NOMO-1 treated with dmso at 0.1 percent for 144 hours (cell line): ENCODE measurements at regions not wholly inside any gene's neighbourhood (a gene's known extent, or its start where the extent isn't known, plus 50 kb on each side); places are given as distances from the start of the nearest gene placed in this dataset.
"Not testable (repeated sequence)": the region's sequence is repeated elsewhere in the genome, so short reads cannot be mapped to it uniquely, and the experiment has no call there.

Experiments
- DNase-seq: peaks from one replicate; lab custom pipeline; 2025; ENCODE audit not compliant: unreplicated experiment; lab: John Stamatoyannopoulos, UW

DNA sequence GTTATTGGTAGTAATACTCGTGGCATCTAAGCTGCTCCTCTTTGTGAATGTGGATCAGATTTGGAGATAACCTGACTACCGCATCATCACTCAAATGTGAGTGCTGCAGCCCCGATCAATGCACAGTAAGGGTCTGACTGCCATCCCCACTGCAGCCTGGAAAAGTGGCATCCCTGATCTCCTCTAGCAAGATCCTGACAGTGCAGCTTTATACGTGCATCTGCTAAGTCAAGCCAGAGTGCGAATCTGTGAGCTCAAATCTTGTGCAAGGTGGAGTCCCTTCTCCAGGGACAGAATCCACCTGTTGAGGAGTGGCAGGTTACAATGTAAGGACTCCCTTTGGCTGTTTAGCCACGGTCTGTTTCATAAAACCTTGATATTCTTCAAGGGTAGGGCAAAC, 215.0 kb upstream of the EXOC2 start:
- DNase-seq, result no peak

DNA sequence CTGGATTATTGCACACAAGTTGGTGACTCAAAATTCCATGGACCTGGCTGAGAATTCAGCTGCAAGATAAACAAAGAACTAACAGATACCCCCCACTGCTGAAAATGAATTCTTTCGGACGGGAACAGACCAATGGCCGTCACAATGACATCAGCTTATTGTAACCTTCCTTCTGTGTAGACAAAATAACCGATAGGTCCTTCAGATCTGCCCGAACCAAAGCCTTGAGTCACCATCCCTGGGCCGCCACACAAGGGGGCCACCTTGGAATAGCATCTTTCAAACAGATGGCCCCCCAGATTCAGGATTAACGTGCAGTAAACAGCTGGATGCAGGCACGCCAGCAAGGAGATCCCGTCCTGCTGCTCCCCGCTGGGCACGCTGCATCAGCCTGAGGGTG, 214.0 kb upstream of the EXOC2 start:
- no peak for DNase-seq

DNA sequence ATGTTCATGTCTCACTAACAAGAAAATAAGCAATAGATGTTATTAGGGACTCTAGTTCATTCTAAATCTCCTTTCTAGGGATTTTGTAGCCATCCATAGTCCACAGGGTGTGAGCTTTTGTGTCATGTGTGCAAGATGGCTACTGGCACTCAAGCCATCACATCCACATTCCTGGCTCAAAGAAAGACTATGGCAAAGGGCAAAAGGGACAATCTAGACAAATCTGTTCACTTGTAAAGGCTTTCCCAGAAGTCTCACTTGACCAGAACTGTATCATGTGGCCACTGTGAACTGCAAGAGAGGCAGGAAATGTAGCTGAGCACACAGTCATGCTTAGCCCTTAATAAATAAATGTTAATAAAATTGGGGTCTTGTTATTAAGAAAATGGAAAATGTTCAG, 212.6 kb upstream of the EXOC2 start:
- DNase-seq, result no peak

DNA sequence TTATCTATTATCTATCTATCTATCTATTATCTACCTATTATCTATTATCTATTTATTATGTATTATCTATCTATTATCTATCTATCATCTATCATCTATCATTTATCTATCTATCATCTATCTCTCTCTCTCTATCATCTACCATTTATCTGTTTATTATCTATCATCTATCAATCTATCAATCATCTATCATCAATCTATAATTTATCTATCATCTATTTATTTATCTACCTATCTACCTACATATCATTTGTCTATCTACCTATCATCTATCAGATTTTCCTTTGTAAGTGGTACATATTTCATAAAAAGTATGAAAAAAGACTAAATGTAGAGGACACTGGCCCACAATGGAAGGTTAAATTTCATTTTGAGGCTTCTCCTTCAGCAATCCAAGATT, 212.1 kb upstream of the EXOC2 start:
- no peak for DNase-seq

DNA sequence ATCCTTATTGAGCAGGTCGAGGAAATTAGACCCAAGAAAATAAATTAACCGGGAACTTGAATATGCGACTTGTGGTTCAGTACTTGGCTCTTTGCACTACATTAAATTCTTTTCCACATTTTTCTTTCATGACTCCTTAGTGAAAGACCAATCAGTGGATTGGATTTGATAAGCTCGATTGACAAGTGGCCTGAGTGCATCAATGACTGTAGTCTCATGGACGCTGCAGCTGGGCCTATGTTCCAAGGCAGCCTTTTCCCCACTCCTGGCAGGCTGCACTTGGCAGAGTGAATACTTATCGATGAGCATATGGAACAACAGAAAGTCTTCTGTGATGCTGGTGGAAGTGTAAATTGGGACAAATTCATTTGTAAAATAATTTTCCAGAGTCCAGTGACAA, 210.8 kb upstream of the EXOC2 start:
- no peak for DNase-seq

DNA sequence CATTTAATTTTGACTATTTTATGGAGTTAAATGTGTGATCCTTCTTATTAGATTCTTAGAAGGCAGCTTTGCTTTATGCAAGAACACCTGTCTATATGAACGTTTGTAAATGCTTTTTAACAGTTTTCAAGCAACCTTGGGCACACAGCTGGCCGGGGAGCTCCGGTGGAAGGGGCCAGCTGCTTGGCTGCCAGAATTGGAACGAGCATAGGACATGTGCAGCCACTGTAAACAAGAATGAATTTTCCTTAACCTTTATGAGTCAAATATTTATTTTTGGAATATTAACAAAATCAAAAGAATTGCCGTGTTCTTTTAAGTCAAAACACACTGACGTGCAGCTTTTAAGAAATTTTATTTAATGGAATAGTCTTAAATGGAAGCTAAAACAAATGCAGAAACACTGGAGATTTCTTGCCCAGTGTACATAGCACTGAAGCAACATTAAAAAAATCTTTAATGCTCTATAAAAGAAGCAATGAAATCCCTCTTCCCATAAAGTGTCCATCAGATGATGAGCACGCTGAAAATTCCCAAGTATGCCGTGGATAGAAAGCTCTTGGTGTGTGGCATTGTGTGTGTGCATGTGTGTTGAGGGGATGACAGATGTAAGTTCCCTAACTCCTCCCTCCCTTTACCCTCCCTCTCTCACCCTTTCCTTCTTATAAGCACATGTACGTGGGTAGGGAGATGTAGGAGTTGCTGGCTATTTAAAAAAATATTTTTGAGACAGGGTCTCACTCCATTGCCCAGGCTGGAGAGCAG, 208.9 kb upstream of the EXOC2 start:
- no peak for DNase-seq

DNA sequence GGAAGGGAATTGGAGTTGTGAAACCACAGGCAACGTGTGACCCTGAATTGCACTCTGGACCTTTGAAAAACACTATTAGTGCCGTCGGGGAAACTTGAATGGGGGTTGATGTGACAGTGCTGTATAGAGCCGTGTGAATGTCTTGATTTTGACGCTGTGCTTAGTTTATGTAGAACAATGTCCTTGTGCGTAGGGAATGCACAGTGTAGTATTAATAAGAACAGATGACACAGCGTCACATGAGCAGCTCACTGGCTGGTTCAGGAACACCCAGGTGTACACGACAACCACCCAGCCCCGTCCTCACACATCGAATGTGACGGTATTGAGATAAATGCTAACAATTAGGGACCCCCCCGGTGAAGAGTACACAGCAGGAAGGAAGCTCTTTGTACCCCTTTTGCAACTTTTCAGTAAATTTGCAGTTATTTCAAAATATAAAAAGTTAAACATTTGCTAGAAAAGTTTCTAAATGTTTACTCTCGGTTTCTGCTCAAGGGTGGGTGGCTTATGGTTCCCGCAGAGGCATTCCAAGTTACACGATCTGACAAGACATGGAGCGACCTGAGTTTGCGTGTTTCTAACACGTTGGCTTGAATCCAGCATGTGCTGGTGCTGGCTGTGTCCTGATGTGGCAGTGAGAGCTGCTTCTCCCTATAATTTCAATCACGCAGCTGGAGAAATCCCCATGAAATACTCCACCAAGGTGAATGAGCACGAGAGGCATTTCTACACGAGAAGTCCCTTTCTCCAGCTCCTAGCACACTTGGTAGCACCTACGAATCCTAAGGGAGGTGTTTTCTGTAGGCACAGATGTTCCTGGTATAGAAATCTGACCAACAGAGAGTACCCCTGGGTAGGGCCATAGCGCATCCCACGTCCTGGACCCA, 208.0 kb upstream of the EXOC2 start:
- DNase-seq, result no peak

DNA sequence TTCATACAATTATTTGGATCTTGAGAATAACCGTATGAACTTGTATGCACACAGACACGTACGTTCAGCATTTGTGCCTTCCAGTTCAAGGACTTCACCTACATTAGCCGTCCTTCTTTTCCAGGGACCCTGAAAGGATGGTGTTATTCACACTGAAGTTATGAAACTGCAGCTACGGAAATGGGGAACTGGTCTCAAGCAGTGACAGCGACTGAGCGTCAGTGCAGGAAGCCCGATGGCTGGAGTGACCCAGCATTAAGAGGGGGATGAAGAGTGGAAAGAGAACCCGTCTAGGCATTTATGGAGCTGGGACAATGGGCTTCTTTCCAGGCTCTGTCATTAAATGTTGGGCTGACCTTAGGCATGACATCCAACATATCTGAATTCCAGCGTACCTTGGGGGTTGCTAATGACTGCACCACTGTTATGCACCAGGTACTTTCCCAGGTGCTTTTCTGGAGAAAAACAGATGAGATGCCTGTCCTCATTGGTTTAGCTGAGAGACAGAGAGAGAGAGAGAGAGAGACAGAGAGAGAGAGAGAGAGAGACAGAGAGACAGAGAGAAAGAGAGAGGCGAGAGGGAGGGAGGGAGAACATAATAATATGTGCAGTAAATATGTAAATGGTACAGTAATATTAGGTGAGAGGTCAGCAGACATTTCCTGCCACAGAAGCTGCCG, 204.7 kb upstream of the EXOC2 start:
- no peak for DNase-seq

DNA sequence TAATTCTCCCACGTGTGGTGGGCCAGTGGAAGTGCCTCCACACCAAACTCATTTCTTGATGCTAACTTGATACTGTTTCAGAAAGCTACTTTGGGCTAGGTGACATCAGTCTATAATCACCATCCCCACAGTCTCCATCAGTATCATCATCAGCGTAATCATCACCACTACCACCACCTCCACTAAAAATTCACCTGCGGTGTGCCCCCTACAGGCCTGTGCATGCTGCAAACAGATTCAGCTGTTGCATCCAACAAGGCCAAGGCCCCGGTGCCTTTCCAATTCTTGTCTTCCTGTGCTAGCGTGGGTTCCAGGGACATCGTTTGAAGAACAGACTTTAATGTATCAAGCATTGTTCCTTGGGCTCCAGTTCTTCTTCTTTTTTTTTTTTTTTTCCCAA, 201.3 kb upstream of the EXOC2 start:
- DNase-seq, result no peak

DNA sequence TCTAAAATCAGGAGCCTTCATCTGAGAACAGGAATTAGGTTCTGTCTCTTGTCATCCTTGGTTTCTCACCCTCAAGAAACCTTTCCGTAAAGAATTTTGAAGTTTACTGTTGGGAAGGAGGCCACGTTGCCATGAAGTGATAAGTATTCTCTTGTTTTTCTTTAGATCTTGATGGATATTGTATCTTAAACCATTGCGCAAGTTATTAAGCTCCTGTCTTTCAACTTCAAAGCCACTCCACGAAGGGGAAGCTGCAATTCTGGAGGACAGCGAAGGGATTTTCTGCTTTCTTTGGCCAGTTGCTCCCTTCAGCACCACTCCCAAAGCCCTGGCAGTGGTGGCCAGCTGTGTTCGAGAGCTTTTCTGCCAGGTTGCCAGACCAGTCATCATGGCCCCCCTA, 198.1 kb upstream of the EXOC2 start:
- DNase-seq, result no peak

DNA sequence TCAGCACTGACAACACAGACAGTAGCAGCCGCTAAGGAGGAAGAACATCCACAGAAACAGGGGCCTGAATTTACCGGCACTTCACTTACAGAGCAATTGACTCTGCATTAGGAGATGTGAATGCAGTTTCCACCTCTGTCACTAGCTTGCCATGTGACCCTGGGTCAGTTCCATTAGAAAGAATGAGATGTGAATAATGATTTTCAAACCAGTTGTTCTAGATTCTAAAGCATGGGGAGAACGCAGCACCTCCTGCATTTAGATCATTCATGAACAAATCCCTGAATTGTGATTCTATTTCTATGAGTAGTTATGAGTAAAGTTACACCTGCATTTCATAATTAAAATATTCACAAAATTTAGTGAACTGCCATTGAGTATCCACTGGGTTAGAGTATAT, 197.3 kb upstream of the EXOC2 start:
- DNase-seq, result no peak

DNA sequence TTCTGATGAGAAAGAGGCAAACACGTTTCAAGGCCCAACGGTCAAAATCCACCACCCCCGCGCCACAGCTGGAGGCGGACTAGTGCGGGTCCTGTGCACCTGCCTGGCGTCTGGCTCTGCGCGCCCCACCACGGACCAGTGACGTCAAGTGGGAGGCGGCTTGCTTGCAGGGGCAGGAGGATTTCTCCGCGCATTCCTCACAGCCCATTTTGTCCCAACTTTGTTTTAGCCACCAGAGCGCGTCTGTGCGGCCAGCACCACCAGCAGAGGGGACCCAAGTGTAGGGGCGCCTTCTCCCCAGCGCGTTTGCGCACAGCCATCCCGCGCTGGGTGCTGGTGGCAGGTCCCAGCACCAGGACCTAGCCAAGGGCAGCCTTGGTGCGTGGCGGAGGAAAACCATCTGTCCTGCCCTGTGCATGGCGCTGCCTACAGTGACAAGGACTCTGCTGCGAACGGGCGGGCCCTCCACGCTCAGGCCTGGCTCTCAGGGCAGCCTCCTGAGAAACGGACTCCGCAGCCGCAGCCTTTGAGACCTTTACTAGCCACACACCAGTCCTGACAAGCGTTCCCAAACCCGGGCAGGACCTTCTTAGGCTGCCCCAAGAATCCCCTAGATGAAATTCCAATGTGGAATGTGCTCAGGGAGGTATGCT, 194.8 kb upstream of the EXOC2 start:
- DNase-seq, result no peak

DNA sequence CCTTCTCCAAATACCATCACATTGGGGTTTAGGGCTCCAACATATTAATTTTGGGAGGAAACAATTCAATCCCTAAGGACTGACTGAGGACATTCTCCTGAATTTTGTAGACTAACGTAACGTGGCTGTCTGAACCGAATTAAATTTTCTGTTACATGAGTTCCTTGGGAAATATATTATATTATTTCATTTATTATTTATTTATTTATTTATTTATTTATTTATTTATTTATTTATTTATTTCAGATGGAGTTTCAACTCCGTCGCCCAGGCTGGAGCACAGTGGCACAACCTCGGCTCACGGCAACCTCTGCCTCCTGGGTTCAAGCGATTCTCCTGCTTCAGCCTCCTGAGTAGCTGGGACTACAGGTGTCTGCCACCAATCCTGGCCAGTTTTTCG, 193.2 kb upstream of the EXOC2 start:
- DNase-seq, result not testable (repeated sequence)

DNA sequence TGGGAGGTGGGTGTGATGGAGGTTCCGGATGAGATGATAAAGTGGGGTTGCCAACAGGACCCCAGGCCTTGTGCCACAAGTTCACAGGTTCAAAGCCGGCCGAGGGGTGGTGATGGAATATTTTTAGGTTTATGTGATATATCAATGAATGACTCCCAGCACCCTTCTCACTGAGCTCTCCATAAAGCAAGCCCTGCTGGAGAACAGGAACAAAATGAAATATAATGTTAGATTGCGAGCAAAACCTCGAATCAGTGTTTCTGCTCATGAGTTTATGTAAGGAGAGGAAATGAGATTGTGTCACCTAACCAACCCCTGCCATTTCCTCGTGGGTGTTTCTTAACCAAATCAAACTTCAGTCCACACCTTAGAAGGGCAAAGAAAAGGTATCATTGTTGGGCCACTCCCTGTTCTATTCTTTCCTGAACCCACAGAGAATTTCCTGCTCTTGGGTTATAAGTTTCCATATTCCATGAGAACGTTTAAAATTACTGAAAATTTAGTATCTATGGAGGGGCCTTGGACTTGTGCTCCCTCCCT, 192.2 kb upstream of the EXOC2 start:
- DNase-seq, result no peak

DNA sequence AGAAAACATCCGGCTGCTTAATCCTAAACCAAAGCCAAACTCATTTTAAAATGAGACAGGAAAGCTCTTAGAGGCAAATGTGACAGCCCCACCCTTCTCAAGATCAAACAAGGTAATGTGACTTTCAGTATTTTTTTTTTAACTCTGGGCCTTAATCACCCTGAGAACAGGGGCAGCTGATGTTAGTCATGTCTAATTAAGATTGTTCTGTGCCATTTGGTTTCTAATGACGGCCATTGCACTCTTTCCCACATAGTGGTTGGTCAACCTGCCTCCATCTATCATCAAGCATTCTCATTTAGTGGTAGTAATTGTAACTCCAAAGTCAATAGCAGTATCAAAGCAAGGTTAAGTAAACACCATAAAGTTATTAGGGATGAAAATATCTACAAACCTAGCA, 191.6 kb upstream of the EXOC2 start:
- no peak for DNase-seq

DNA sequence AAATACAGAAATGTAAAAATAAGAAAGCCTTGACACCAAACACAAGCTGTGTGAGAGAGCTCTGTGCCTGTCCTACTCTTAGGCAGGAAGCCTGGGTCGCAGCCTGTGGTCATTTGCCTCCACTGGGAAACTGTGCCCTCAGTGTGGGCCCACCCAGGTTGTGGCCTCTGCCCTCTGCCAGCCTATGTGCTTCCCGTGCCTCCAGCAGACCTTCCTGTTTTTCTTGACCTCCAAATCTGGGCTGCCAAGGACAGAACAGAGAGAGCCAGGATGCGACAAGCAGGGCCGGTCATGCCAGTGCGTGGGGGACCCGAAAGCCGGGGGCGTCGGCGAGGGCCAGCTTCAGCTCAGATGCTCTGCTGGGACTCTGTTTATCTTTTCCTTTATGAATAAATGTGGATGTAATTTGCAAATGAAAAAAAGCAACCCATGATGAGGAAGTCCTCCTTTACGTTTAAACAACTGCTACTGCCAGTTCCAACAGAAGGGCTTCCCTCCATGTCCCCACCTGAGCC, 189.2 kb upstream of the EXOC2 start:
- DNase-seq, result no peak

DNA sequence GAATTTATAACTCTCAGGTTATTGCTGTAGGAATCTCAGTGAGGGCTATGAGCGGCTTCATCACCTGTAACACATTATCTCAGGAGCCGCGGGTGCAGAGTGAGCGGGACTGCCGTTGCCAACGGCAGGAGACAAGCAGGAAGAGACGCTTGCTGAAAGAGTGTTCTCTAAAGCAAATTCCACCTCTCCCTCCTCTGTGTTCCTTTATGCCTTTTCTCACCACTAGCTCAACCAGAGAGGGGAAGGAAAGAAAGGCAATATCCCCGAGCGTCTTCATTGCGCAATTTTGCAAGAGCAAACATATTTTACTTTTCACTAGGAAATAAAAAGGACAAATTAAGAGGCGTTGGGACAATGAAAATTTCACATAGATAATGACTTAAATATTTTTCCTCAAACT, 185.2 kb upstream of the EXOC2 start:
- no peak for DNase-seq

DNA sequence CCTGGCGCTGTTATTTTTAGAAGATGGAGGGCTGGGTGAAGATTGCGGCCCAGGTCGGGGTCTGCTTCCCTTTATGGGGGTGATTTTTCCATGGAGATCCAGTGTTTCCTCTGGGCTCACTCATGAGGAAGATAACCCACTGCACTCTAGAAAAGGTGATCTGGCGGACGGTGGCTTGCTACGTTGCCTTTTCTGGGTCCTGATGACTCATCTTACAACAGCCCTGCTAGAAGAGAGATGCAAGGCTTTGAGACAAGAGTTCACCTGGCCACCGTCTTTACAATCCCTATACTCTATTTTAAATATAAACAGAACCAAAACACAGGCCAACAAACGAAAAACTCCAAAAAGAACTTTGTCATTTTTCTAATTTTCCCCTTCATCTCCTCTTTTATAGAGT, 182.1 kb upstream of the EXOC2 start:
- DNase-seq, result no peak

DNA sequence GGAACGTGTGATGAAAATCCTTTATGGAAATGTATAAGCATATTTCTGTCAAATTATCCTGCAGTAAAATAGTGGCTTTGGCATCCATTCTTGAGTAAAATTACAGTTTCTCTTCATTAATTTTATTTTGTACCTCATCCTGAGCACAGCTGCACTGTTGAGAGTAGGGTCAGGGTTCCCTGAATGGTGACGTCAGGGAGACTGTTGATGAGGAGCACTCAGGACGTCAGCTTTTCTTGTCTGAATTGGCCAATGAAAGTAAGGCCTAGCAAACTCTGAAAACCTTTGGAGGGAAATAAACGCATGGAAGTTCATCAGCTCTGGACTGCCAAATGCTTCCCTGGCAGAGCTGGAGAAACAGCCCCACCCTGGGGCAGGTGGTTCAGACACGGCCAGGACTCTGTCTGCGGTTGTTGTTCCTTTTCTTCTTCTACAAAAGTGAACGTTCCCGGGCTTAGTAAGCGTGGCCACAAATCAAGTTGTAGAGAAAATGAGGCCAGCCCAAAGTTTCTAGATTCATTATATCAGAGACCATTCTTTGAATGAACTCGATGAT, 179.7 kb upstream of the EXOC2 start:
- no peak for DNase-seq

DNA sequence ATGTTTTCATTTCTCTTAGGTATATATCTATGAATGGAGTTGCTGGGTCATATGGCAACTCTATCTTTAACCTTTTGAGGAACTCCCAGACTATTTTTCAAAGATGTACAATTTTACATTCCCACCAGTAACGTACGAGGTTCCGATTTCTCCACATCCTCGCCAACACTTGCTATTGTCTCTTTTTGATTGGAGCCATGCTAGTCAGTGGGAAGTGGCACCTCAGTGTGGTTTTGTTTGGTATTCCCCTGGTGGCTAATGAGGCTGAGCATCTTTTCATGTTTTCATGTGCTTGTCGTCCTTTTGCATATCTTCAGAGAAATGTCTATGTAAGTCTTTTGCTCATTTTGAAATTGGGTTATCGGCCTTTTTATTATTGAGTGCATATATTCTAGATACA, 178.6 kb upstream of the EXOC2 start:
- DNase-seq, result no peak

DNA sequence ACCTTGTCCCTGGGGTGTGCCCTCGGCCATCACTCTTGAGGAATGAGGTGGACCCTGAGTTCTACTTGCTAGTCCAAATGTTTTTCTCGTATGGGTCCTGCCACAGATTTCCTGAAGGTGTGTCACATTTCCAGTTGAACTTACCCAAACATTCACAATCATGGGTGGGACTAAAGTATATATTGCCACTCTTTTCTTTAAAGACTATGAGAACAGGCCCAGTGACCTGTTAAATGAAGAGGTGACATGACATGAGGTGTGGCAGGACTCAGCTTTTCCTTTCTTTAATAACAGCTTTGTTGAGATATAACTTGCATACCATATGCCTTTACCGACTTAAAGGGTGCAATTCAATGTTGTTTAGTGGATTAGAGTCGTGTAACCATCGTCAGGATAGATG, 177.2 kb upstream of the EXOC2 start:
- DNase-seq, result no peak
